ENCODE measurements at regions not wholly inside any gene's neighbourhood (a gene's known extent, or its start where the extent isn't known, plus 50 kb on each side); places are given as distances from the start of the nearest gene placed in this dataset.
"Not testable (repeated sequence)": the region's sequence is repeated elsewhere in the genome, so short reads cannot be mapped to it uniquely, and the experiment has no call there.

GRCh38 chr3:166296179-166296783 lies 459.1 kb upstream of the BCHE start:
- no peak for DNase-seq

DNA sequence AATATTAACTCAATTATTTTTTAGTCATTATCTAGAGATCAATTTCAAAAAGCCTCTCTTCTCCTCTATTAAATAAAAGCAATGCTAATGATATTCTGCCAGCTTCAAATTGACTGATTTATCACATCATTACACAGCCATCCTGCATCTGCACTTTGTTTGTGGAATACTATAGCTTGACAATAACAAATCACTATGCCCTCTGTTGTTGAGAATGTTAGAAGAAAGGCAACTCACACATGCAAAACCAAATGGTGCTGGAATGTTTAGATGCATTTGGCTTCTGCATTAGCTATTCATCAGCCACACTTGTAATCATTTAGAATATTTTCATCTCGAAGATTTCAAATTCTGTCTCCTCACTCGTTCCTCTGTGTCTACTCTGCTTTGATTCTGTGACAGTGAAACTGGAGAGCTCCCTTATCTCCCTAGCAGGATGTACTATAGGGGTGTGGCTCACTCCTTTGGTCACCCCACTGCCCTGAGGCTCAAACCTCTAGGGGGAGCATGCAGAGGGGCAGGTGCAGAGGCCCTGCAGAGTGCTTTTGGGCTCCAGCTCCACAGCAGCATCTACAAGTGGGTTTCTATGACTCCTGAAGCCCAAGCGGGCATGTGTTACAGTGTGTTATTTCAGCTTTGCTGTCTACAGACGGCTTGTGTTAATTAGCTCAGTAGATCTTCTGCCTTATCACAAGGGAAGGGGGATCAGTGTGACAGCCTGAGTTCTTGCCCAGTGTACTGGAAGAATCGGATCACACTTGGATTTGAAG lies 454.1 kb upstream of the BCHE start:
- DNase-seq: no peak

- no peak for DNase-seq
These were observed 447.8 kb upstream of the BCHE start for GRCh38 chr3:166285001-166285400.

GRCh38 chr3:166283840-166284239 lies 446.6 kb upstream of the BCHE start:
- peak; percentile 47 for DNase-seq

DNA sequence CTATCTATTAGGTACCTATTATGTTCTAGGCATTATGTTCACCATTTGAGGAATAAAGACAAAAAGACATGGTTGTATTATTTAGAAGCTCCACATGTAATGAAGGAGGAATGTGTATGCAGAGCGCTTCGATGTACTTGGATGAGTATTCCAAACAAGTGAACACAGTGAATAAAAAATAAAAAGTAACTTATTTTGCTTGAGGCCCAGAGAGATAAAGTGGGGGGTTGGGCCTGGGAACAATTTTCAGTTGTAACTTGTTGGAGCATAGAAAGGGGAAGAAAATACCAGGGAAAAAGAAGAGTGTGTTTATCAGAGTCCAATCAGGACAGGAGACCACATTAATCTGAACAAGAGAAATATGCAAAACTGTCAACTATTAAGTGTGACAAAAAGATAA lies 445.7 kb upstream of the BCHE start:
- no peak for DNase-seq

GRCh38 chr3:166279636-166280035 lies 442.4 kb upstream of the BCHE start:
- DNase-seq: no peak

GRCh38 chr3:166275024-166275390 lies 437.8 kb upstream of the BCHE start:
- DNase-seq: no peak

- DNase-seq: no peak
These were observed 437.3 kb upstream of the BCHE start for GRCh38 chr3:166274351-166275023.

DNA sequence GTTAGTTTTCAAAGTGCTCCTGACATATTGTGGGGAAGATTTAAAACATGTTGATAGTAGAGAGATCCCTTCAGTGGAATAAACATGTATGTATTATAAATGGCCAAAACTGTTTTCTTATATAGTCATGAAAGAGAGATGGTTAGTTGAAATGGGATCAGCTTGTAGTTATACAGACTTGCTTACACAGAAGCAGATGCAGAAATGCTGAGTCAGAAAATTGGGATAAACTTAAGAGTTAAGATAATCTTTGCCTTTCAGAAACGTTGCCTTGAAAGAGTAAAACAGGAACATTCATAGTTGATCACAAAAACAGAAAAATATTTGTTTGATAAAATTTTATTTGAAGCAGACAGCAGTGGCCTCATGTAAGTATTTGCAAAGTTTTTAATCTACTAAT lies 433.2 kb upstream of the BCHE start:
- DNase-seq: no peak

GRCh38 chr3:166265153-166265552 lies 427.9 kb upstream of the BCHE start:
- no peak for DNase-seq

- no peak for DNase-seq
These were observed 426.2 kb upstream of the BCHE start for GRCh38 chr3:166263460-166263859.

DNA sequence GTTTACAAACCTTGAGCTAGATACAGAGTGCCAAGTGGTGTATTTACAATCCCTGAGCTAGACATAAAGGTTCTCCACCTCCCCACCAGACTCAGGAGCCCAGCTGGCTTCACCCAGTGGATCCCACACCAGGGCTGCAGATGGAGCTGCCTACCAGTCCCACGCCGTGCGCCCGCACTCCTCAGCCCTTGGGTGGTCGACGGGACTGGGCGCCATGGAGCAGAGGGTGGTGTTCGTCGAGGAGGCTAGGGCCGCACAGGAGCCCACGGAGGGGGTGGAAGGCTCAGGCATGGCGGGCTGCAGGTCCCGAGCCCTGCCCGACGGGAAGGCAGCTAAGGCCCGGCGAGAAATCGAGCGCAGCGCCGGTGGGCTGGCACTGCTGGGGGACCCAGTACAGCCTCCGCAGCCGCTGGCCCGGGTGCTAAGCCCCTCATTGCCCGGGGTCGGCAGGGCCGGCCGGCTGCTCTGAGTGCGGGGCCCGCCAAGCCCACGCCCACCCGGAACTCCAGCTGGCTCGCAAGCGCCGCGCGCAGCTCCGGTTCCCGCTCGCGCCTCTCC lies 421.1 kb upstream of the BCHE start:
- not testable (repeated sequence) for DNase-seq

DNA sequence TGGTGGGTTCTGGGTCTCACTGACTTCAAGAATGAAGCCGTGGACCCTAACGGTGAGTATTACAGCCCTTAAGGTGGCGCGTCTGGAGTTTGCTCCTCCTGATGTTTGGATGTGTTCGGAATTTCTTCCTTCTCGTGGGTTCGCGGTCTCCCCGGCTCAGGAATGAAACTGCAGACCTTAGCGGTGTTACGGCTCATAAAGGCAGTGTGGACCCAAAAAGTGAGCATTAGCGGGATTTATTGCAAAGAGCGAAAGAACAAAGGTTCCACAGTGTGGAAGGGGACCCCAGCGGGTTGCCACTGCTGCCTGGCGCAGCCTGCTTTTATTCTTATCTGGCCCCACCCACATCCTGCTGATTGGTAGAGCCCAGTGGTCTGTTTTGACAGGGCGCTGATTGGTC lies 420.5 kb upstream of the BCHE start:
- DNase-seq: no peak

DNA sequence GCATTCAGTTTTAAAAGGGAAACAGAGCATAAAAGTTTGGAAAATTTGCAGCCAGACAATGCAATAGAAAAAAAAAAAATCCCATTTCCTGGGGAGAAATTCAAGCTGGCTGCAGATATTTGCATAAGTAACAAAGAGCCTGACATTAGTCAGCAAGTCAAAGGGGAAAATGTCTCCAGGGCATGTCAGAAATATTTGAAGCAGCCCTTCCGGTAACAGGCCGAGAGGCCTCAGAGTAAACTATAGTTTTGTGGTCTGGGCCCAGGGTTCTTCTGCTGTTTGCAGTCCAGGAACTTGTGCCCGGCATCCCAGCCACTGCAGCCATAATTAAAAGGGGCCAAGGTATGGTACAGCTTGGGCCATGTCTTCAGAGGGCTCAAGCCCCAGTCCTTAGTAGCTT lies 411.6 kb upstream of the BCHE start:
- no peak for DNase-seq

GRCh38 chr3:166243511-166243910 lies 406.3 kb upstream of the BCHE start:
- no peak for DNase-seq

GRCh38 chr3:166223120-166223519 lies 385.9 kb upstream of the BCHE start:
- DNase-seq: no peak

- no peak for DNase-seq
These were observed 374.2 kb upstream of the BCHE start for GRCh38 chr3:166211451-166211850.

DNA sequence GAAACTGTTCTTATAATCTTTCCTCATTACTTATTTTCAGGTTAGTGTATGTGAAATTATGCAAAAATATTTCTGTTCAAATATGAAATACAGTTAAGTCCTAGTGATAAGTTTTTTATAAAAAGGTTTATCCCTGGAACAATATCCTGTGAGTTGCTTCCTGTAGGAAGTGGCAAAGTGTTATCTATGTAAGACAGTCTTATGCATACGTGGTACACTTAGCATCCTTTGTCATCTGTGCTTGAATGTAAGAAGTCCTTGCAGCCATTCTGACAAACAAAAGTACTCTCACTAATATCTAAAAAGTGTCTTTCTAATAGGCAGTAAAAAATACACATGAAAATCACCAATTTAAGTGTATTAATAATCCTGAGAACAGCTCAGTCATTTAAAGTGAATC lies 372.5 kb upstream of the BCHE start:
- no peak for DNase-seq

- no peak for DNase-seq
These were observed 367.9 kb upstream of the BCHE start for GRCh38 chr3:166205158-166205557.

GRCh38 chr3:166201476-166201875 lies 364.3 kb upstream of the BCHE start:
- no peak for DNase-seq

GRCh38 chr3:166199491-166199890 lies 362.3 kb upstream of the BCHE start:
- DNase-seq: no peak

- no peak for DNase-seq
These were observed 358.6 kb upstream of the BCHE start for GRCh38 chr3:166195808-166196207.

DNA sequence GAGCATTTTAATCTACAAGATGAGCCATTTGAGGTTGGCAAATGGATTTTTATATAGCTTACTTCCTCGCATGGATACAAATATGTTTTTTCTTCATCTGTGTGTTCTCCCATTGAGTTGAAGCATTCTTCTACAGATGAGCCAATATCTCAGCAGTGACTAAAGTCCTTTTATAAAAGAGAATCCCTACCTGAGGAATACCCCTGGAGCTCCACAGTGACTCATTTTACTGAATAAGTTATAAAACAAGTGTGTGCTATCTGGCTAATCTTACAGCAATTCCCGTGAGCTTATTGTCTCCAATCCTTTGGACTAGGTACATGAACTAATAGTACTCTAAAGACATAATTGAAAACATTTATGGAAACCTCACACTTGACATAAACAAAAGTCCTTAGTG lies 354.2 kb upstream of the BCHE start:
- DNase-seq: no peak

DNA sequence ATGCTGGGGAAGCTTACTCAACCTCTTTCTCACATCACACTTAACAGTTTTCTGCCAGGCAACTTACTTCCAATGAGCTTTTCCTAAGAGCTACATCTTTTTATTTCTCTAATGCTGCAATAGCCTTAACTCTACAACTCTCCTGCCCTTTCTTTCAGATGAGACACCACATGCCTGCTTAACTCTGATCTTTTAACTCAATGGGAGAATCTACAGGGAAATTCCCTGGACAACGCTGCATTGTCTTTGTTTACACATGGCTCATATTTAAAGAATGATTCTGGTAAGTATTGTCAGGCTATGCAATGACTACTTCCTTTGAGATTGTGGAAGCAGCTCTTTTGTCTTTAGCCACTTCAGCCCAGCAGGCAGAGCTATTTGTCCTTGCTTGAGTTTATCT lies 353.1 kb upstream of the BCHE start:
- DNase-seq: no peak

All from femur (tissue), 1 donor.